Fibroblast of skin of right quadriceps (primary cell): ENCODE measurements at regions not wholly inside any gene's neighbourhood (a gene's known extent, or its start where the extent isn't known, plus 50 kb on each side); places are given as distances from the start of the nearest gene placed in this dataset.

Experiments used
- DNase-seq: peaks from one replicate; pipeline ENCODE4 v3.0.0-alpha.2; 2013

DNA sequence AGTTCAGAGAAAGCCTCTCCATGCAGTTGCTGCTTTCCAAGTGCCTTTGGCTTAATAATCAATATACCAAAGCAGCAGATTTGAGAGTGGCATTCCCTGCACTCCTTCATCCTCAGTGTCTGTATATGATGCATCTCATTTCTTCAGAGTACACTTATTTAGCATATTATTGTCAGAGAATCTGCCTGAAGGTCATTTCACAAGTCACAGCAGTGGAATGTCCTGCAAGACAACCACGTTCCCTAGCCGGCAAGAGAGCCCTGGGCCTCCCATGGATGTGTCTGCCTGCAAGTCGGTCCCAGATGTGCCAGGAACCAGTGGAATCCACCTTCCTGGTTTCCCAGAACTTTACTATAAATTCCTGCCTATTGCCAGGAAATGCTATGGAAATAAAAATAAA, 289.4 kb upstream of the IGFBP3 start:
- peak; percentile 48 for DNase-seq

DNA sequence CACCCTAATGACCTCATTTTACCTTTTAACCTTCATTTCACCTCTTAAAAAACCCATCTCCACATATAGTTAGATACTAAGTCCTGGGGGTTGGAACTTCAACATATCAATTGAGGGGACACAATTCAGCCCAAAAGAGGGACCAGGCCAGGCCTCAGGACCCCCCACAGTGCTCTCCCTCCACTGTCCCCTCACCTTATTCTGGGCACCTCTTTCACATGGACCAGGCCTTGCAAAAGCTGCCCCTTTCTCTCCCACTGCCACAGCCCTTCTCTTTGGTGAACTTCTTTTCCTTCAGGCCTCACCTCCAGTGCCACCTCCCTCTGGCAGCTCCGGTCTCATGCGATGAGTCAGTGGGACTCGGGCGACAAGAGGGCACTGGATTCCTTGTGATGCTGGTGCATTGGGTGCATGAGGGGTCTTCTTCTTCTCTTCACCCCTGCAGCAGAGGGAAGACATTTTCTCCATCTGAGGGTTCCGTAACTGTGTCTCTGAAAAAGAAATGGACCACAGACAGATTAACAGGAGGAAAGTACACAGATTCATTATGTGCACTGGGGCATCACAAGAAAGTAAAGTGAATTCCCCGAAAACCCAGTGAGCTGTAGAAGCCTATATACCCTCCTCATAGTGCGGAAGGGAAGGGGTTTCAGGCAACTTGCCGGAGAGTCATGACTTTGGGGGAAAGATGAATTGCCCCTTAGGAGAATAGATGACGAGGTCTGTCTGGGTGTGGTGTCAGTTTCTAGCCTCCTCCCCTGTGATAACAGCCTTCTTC, 288.7 kb upstream of the IGFBP3 start:
- DNase-seq, result no peak

DNA sequence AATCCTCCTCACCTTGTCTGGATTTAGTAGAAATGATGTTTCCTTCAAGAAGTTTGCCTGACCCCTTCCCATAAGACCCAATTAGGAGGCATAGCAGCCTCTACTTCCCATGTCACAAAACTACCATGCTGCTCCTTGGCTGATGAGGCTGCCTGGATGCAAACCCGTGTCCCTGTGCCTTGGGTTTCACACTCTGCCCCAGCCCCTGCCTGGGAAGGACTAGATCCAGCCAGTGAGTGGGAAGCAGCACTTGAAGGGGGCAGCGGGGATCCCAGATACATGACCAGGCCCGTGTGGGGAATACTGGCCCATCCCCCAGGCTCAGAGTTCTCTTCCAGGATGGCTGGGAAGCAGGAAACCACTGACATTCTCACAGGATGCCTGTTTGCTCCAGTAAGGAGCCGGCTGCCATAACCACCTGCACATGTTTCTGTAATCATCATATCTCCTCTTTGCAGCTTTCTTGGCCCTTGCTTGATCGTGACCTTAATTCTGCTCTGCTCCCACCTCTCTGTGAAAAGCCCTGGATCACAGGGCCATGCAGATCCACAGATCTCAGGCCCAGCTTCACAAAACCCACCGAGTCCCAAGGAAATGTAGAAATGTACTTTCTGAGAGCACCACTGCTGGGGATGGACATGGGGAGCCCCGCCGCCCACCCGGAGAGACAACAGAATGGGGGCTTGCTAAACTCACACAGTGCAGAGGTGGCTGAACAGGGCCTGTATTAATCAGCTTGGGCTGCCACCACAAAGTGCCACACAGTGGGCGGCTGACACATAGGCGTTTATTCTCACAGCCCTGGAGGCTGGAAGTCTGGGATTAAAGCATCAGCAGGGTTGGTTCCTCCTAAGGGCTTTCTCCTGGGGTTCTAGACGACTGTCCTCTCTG, 287.8 kb upstream of the IGFBP3 start:
- peak; percentile 53 for DNase-seq

DNA sequence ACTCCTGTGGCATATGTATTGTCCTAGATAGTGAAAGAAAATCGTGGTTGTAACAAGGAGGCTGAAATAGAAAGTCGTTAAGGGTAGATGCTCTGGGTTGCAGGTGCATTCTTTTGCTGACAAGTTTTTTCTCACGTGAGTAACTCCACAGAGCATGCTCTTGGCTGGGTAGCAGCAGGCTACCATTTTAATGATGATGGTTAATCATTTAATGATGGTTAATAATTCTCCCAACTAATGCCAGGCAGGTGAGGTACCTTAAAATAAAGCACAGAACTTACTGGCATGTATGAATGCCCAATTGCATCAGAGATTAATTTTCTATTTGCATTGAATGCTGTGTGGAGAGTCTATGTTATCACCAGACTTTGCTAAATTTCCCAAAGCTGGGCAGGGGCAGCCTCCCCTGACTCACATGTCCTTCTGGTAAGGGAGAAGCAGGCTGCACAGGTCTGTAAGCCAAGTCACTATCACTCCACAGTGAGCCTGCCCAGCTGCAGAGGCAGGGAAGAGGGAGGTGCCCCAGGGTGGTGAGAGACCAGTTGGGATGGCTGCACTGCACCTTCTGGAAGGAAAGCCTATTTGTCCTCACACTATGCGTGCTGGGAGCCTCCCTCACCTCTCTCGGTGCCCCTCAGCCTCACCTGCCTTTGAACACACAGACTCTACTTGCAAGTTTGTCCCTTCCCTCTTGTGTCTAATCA, 287.0 kb upstream of the IGFBP3 start:
- no peak for DNase-seq

DNA sequence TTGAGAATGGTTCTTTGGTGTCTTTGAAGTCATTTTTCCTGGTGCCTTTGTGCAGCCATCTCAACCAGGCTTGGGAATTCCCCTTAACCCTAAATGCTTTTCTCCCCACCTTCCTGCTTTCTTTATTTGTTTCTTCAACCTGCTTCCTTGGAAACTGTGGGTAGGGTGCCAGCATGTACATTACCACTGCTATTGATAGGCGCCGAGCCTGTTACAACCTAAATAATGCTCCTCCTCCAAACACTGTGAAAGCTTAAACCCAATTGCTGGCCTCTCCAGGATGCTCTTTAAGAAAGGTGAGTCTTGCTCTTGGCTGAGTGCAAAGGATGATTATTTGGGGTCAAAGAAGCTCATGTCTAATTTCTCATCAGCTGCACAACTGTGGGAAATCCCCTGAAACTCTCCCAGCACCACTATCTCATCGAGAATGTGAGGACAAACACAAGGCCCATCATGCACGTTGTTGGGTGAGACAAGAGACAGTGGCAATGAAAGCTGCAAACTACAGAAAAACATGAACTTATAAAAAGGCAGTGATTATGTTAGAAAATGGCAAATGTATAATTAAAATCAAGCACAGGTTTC, 285.5 kb upstream of the IGFBP3 start:
- no peak for DNase-seq

DNA sequence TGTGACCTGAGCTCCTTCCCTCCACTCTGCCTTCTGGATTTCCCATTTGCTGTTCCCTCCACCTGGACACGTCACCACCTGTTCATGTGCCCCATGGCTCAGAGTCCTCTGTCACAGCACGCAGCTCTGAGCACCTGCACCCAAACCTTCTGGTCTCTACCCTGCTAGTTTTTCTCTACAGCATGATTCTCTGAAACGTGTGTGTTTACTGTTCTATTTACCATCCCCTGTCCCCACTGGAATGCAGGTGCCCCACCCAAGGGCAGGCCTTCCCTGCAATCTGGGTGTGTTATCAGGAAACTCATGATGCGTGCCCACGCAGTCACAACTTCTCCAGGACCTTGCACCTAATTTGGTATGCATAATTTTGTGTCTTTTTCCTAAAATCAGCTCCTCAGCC, 284.4 kb upstream of the IGFBP3 start:
- no peak for DNase-seq

DNA sequence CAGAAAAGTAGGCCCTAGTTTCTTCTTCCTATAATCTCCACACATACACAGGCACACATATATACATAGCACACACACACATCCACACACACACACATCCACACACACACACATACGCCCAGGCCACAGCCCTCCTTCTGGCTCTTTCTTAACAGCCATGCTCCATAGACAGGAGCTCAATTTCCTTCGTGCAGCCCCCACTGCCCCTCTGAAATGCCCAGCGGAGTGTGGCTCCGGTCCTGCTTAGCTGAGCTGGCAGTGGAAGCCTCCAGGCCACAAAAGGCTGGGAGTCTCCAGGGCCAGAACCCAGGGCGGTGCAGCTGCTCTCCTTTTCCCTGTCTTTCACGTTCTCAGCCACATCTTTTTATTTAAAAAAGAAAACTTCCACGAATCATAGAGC, 282.9 kb upstream of the IGFBP3 start:
- DNase-seq, result no peak

DNA sequence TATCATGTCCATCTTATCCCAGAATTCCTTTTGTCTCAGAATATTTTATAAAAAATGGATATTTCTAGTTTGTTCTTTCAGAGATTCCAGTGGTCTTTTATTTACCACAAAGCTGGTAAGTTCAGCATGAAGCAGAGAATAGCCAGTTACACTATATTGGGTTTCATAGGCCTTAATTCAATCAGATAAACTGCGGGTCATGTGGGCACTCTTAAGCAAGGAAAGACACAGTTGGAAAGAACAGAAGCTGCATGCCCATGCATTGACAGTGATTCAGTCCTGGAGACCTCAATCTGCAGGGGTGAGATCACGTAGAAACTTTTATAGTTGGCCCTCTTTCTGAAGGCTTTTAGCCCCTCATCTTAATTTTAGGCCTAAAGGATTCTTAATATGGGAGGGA, 281.3 kb upstream of the IGFBP3 start:
- DNase-seq, result no peak

DNA sequence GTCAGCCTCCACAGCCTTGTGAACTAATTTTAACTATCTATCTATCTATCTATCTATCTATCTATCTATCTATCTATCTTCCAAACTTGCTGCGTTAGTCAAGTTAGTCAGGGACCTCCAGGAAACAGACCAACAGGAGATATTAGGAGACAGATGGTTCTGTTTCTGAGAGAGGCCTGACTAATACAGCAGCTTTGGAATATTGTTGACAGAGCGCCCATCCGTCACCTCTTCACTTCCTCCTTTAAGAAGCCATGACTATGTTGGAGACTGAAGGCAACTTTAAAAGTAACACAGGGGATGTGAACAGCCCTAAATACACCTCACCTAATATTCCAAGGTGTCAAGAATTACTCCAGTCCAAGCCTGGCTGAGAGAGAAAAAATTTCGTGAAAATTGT, 280.9 kb upstream of the IGFBP3 start:
- peak; percentile 39 for DNase-seq

DNA sequence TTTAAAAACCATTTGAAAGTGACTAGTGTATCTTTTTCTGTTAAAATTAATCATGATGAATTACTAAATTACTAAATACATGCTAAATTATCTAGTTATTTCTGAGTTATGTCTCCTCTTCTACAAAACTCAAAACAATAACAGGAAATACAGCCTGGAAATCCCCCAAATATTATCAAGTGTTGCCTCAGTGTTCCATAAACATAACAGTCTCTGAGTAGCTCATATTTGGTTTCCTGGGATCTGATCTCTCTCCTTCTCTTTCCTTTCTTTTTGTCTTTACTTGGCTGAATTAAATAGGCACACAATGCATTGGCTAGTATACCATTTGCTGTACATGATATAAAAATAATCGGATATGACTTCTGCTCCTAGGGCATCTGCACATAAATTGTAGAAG, 277.6 kb upstream of the IGFBP3 start:
- DNase-seq, result no peak

DNA sequence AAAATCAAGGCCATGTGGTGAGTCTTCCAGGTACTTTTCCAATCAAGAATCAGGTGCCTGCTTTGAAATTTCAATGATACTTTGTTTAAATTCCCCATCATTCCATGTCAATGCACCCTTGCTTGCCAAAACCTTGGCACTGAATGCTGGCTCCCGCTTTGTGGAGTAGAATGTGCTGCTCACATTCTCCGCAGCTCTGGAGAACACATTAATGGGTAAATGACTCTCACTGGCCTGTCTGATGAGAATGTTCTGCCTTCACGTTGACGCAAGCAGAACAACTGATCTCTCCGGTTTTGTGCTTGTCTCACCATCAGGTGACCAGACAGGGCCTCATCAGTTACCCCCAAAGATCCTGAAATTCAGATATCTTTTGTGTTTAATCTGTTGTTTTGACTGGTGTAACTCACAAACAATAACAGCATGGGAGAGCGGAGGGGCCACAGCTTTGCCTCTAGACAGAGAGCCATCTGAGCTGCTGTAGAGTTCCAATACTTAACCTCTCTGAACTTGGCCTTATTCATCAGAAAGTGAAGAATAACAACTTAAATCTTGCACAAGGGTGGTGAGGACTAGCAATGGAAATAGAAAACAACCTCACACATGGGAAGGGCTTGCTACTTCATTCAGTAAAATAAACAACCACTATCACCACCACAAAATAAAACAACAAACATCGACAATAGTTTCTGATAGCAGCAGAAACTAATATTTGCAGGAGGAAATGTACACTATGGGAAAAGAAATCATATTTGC, 276.9 kb upstream of the IGFBP3 start:
- no peak for DNase-seq

DNA sequence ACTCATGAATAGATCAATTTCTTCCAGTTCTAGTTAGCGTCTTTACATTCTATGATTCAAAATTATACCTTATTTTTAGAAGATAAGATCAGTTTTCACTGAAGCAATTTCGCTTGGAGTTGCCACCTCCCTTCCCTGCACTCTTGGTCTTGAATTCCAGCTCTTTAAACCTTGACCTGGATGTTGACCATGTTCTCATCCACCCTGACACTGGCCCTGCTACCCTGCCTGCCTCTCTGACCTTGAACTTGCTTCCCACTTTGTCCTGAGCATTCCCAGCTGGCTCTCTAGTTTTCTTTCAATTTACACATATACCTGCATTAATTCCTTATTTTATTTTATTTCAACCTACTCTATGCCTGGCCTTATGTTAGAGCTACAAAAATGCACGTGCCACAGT, 274.9 kb upstream of the IGFBP3 start:
- DNase-seq, result no peak

DNA sequence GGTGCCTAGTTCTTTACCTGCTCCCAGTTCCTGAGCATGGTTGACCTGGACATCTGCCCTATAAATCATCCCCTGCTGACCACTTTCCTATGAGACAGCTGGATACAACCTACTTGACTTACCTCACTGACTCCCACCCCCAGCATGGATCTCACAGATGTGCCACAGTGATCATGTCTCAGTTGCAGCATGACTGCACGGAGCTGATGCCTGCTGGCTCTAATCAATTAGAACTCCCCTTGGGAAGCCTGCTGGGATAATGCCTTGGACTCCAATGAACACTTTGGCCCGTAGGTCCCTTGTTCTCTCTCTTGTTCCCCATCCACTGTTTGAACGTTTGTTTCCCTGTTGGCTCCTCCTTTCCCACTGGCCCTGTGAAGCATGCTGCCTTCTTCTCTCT, 271.2 kb upstream of the IGFBP3 start:
- no peak for DNase-seq

DNA sequence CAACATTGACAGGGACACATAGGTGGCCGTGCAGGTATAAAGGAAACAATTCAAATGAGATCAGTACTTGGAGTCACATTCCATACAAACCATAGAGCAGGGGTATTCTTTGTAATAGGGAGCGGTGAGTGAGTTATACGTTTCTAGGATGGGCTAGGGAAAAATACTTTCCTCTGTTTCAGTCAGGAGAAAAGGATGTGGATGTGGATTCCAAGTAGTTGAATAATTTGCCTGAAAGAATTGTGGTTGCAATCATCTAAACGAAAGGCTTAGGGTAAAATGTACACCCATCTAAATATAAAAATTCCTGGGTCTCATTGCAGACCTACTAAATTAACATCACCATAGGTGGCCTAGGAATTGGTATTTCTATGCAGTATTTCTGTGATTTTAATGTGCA, 270.7 kb upstream of the IGFBP3 start:
- DNase-seq, result peak; percentile 96

DNA sequence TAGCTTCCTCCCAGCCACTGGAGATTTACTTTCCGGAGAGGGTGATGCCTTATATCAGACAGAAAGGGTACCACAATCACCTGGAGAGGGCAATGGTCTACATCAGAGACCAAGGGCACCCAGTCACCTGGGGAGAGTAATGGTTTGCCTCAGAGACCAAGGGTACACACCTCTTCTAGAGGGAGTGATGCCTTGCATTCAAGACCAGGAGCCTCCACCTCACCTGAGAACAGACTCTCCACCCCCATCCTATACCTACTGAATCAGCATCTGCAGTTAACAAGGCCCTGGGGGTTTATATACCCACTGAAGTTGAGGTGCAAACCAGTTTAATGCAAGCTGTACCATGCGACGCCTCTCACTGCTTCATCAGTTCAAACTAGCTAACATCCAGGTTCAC, 270.2 kb upstream of the IGFBP3 start:
- DNase-seq, result no peak

DNA sequence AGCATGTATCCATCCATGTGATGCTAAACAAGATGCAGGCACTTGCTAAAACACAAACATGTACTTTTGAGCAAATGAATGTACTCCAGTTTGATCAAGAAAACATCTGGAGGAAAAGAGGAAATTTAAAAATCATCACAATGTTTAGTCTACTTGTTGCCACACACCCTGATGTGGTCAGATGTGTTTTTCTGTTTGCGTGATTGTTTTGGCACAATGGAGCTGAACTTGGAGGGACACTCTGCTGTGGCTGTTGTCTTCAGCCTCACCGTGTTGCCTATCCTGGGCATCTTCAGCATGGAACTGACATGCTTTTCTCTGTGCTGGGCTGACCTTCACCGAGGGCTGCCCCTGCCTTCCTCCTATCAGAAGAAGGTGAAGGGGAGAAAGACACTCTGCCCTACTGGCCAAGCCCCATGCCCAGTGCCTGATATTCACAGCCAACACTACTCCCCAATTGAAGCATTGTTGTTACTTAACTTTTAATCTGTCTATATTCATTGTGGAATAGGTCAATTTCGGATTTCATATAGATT, 268.3 kb upstream of the IGFBP3 start:
- no peak for DNase-seq

DNA sequence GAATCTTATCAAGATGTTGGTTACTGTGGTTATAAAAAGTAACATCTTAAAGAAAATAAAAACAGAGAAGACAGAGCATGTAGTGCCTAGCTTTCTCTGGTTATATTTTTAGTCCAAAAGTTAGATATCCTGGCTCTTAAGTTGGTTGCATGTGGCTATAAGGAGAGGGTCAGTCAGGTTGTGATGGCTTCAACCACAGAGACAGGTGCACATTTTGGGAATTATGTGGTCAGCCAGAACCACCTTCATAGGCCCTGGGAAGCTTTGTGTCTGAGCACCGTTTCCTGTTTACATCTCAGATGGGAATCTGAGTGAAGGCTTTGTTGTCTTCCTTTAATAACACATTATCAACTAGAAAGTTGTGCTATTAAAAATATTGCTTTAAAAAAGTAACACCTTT, 265.1 kb upstream of the IGFBP3 start:
- no peak for DNase-seq

DNA sequence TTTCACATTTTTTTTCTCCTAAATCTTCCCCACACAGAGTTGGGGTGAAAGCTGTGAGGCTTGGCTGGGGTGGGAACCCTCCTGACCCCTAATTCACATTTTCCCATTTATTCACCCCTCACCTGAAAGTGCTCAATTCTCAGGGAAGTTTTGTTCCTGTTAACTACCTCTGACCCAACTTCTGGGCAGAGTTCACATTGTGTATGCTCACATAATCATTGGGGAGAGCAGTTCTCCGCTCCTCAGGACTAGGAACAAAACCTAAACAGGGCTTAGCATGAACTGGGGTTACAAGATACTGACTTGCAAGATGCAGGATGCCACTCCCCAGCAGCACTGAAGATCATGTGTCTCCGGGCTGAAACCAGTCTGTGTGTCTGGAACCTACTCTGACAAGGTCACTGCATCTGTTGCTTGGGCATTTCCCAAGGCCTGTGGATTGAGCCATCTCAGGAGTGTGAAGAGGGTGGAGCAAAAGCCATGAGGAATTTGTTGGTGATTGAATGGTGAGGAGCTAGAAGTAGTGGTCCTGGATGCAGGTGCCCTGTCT, 258.1 kb upstream of the IGFBP3 start:
- no peak for DNase-seq

DNA sequence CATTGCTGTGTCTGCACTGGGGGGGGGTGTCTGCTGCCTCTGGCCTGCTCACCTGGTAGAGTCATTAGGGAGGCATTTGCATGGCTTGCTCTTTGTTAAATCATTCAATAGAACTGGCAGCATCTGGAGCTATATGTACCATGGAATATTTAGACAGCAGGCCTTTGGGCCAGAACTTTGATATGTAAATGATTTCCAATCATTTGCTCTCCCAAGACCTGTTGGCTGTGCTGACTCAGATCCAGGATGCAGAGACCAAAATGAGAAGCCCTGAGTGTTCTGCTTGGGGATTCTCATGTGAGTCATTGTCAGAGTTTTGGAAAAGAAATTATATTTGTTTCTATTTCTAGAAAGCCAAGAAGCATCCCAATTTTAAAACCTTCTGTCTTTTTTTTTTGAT, 257.6 kb upstream of the IGFBP3 start:
- peak; percentile 79 for DNase-seq

DNA sequence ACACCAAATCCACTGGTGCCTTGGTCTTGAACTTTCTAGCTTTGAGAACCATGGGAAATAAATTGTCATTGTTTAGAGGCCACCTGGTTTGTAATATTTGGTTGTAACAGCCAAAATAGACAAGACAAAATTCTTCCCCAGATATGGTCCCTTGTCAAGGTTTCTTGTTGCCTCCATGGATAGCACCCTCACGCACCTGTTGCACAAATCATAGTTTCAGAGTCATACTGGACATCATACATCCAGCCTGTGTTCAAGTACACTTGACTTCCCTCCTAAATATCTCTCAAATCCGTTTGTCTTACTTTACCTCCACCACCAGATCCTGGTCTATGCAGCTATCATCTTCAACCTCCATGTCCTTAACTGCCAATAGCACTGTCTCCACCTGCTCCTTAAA, 256.7 kb upstream of the IGFBP3 start:
- no peak for DNase-seq

DNA sequence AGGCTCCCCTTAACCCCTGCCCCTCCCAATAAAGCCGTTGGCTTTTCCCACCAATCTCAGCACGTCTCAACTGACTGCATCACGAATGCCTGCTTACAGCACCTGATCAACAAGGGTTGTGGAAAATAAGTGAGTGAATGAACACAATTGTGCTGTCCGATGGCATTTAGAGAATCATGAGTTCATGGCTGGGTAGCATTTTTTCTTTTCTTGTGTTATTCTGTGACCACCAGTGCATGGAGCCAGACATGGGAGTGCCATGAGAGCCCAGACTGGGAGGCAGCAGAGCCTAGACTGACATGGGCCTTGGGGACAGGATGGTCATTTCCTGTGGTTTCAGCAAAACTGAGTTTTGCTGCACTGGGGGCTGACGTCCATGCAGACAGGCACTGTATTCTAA, 254.1 kb upstream of the IGFBP3 start:
- DNase-seq, result no peak

DNA sequence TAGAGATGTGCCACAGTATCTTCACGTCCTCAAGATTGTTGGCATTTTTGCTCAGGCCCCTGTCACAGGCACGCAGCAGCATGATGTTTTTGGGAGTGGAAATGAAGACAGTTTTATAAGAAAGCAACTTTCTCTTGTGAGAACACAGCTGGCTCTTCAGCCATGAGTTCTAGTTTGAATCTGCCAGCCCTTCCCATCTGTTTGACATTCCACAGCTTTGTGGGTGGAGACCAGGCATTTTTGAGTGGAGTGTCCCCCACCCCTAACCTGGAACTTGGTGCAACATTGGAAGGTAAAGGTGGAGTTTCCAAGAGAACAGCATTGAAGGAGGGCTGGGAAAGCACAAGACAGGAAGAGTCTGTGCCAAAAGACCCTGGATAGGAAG, 253.1 kb upstream of the IGFBP3 start:
- no peak for DNase-seq
